ENCODE measurements at regions not wholly inside any gene's neighbourhood (a gene's known extent, or its start where the extent isn't known, plus 50 kb on each side); places are given as distances from the start of the nearest gene placed in this dataset.
"Not testable (repeated sequence)": the region's sequence is repeated elsewhere in the genome, so short reads cannot be mapped to it uniquely, and the experiment has no call there.

DNA sequence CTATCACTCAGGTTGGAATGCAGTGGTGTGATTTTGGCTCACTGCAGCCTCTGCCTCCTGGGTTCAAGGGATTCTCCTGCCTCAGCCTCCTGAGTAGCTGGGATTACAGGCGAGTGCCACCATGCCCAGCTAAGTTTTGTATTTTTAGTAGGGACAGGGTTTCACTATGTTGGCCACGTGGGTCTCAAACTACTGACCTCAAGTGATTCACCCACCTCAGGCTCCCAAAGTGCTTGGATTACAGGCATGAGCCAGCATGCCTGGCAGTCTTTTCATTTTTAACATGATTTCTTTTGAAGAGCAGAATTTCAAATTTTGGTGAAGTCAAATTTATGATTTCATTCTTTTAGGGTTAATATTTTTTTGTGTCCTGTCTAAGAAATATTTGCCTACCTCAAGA is 217.4 kb downstream of the BUB3 start:
- DNase-seq (ENCODE audit: low read depth in 4 of 4, low spot score in 2 of 4), result not testable (repeated sequence)

- no peak for DNase-seq (ENCODE audit: low read depth in 4 of 4, low spot score in 2 of 4)
Measured at GRCh38 chr10:123373591-123373990, 219.4 kb downstream of the BUB3 start.

DNA sequence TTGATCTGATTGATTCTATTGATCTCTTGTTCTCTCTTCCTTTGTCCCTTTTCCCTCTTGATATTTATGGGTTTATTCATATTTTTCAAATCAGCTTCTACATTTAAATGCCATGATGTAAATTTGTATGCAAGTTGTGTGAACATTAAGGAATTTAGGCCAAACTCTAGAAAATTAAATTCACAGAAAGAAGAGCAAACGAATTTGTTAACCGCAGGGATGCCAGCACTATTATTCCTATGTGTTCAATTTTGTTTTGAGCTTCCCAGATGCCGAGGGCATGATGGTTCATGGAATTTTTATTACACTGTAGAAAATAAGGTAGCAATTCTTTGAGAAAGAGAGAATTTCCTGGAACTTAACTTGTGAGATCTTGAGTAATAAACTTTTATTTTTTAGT is 220.9 kb downstream of the BUB3 start:
- DNase-seq (ENCODE audit: low read depth in 4 of 4, low spot score in 2 of 4), result no peak

DNA sequence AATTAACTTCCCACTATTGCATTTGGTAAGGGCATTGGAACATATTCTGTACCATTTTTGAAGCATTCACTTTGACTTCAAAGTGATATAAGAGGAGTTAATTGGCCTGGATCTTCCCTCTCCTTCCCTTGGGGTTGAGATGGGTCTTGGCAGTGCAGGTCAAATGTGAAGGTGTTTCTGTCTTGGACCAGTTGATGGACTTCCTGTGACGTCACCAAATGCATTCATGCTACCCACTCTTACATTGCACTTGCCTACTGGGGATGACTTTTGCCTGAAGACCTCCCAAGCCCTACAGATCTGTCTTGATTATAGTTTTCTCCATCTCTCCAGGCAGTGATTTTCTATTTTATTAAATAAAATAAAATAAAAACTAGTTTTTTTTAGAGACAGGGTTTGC is 221.5 kb downstream of the BUB3 start:
- DNase-seq (ENCODE audit: low read depth in 4 of 4, low spot score in 2 of 4), result no peak

DNA sequence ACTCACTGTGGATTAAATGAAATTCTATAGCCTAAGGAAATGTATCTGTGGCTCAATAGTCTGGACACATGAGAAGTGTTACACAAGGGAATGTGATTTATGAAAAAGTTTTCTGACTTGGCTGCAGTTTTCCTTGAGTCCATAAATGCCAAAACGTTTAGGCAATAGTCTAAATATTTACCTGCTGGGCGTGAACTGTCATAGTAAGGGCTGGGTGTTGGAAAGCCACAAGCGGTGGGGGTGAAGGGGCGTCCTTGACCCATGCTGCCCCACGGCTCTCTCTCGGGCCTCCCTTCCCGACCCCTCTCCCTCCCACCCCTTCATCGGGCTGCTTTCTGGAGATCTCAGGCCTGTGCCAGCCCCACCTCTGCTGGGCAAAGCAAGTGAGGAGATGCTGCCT is 223.7 kb downstream of the BUB3 start:
- DNase-seq (ENCODE audit: low read depth in 4 of 4, low spot score in 2 of 4), result no peak

GRCh38 chr10:123378302-123378701 is 224.1 kb downstream of the BUB3 start:
- DNase-seq (ENCODE audit: low read depth in 4 of 4, low spot score in 2 of 4), result no peak

DNA sequence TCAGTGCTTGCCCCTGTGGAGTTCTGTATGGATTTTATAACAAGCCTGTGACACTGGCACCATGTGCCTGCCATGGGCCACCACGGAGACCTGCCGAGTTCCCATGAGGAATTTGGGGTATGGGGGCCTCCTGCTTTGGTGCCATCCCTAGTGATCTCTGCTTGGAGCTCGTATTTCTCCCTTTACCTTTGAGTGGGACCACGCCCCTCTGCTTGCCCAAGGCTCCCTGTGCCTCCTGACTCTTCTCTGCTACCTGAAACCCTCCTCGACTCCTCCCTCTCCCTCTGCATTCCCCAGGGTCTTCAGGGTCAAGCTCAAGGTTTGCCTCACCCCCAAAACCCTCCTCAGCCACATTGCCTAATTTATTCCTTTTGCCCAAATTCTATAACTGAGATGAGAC is 225.0 kb downstream of the BUB3 start:
- DNase-seq (ENCODE audit: low read depth in 4 of 4, low spot score in 2 of 4), result no peak

- DNase-seq (ENCODE audit: low read depth in 4 of 4, low spot score in 2 of 4), result no peak
Measured at GRCh38 chr10:123380491-123381085, 226.4 kb downstream of the BUB3 start.

DNA sequence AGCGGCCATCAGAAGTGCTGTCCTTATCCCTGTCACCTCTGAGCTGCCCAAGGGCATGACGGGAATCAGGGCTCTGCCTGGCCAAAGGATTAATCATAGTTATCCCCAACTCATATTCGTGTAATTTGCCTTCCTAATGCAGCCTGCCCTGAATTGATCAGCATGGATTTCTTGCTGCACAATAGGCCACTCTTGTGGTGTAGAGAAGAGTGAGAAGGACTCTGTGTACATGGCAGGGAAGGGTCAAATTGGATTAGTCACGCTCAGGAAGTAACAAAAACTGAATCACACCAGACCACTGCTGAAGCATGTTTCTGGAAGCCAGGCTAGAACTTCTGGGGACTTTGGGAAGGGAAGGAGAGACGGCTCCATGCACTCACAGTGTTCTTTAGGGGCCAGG is 227.0 kb downstream of the BUB3 start:
- no peak for DNase-seq (ENCODE audit: low read depth in 4 of 4, low spot score in 2 of 4)

- no peak for DNase-seq (ENCODE audit: low read depth in 4 of 4, low spot score in 2 of 4)
Measured at GRCh38 chr10:123382491-123382890, 228.3 kb downstream of the BUB3 start.

- no peak for DNase-seq (ENCODE audit: low read depth in 4 of 4, low spot score in 2 of 4)
Measured at GRCh38 chr10:123385508-123386080, 231.4 kb downstream of the BUB3 start.

DNA sequence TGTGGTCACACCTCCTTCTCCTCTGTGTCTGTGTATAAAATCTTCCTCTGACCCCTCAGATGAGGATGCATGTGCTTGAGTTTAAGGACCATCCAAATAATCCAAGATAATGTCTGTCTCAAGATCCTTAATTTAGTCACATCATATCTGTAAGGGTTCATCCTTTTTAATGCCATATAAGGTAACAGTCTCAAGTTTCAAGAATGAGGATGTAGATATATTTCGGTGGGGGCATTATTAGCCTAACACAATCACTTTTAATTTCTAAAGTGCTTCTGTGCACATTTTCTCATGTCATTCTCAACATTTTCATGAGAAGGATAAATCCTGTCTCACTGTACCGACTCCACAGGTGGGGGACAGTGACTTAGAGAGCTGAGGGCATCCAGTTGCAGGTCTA is 235.3 kb downstream of the BUB3 start:
- DNase-seq (ENCODE audit: low read depth in 4 of 4, low spot score in 2 of 4), result no peak

DNA sequence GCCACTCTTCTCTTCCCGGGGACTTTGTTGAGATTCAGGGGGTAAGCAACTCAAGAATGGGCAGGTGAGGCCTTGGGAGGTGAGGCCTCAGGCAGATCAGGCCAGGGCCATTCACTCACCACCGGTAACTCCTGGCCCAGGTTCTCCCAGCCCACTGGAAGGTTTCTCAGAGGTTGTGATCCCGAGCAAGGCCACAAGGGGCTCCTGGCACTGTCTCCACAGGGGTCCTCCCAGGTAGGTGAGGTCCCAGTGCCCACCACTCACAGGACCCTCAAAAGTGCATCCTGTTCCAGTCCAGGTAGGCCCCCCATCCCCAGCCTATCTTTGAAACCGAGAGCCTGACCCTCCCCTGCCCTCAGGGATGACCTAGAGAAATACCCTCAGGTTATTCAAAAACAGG is 236.1 kb downstream of the BUB3 start:
- DNase-seq (ENCODE audit: low read depth in 4 of 4, low spot score in 2 of 4), result no peak

DNA sequence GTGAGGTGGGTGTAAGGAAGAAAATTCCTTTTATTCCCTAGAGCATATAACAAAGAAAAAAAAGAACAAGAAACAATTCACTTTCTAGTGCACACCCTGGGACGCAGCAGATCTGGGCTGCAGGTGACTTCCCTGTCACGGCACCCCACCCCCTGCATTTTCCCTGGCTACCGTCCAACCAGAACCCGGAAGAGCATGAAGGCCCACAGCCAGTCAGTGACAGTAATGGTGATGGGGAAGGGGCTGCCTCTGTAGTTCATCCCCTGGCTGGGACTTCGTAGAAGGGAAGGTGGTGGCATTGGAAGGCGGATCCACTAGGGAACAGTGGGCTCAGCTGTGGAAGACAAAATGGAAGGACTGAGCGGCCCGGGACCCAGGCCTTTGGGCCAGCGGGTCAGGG is 236.7 kb downstream of the BUB3 start:
- DNase-seq (ENCODE audit: low read depth in 4 of 4, low spot score in 2 of 4), result no peak

DNA sequence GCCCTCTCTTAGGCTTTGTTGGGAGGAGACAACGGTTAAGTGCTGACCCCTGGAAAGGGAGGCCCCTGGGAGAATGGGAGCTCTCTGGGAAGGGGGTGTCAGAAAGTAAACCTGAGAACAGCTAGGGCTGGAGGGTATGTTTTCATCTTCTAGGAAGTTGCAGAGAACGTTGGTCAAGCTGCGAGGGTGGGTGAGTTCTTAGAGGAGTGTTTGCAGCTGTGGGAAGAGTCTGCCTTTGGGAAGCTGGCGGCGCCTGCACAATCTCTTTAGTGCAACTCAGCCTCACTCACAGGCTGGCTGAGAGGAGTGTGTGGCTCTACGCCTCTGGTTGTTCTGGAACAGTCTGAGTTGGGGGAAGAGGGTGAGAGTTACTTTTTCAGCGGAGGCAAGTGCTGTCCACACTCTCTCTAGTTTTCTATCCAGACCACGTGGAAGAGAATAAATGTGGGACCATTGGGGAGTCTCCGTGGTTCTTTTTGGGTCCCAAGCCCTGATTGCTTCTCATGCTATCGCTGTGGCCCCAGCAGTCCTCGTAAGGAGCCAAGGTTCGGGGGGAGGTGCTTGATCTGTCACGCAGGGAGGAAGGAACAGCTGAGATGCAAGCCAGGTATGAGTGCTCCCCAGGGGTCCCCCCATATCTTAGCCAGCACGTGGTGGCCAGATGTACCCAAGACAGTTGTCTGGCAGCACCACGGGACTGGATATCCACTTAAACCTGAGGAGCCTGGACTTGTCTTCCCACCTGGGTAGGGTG is 237.2 kb downstream of the BUB3 start:
- no peak for DNase-seq (ENCODE audit: low read depth in 4 of 4, low spot score in 2 of 4)

DNA sequence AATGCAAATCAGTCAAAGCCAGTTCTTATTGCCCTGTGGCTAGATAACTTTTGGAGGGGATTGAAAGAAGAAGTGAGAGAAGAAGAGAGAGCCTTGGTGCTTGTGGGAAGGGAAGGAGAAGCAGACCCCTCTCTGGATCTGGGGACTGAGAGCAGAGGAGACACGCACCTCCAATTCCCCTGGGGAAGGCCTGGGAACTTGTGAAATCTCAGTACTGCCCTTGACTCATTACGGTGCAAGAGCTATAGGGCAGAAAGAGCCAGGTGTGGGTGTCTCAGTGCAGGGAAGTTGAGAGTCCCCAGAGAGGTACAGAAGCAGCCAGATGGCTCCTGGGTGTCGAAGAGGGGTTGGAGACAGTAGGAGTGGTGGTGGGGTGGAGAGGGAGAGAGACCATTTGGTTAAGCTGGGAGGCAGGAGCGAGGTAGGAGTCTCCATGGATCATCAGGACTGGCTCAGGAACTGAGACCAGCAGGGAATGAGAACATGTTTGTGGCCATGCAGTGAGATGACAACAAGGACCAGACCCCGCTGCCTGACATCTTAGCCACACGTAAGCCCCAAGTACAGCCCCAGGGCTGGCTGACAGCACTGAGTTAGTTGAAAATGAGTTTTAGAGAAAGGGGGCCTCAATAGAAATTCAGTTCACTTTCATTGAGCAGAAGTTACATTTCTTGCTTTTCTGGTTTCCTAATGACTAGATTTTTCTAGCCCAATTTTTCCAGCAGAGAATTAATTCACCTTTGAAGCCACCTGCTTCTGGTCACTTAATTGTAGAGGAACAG is 238.2 kb downstream of the BUB3 start:
- no peak for DNase-seq (ENCODE audit: low read depth in 4 of 4, low spot score in 2 of 4)

DNA sequence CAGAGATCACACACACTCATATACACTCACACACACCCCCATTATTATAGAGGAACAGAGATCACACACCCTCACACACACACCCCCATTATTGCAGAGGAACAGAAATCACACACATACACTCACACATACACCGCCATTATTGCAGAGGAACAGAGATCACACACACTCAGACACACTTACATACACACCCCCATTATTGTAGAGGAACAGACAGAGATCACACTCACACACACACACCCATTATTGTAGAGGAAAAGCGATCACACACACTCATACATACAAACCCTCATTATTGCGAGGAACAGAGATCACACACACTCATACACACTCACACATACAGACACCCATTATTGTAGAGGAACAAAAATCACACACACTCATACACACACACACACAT is 239.0 kb downstream of the BUB3 start:
- no peak for DNase-seq (ENCODE audit: low read depth in 4 of 4, low spot score in 2 of 4)

DNA sequence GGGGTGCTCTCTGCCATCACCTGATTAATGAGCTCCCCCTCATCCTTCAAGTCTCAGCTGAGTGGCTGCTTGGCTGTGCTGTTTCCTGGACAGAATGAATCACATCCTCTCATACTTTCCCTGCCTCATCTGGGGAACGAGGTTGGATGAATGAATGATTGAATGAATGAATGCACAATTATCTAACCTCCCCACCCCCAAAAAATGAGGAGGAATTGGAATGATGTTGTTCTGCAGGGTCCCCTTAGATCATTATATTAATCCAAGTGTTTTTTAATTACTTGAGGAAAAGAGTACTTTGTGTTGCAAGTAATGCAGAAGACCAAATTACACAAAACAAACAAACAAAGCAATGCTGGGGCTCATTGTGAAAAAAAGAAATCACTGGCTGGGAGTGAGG is 240.2 kb downstream of the BUB3 start:
- DNase-seq (ENCODE audit: low read depth in 4 of 4, low spot score in 2 of 4), result no peak

GRCh38 chr10:123395234-123395633 is 241.0 kb downstream of the BUB3 start:
- DNase-seq (ENCODE audit: low read depth in 4 of 4, low spot score in 2 of 4), result not testable (repeated sequence)

DNA sequence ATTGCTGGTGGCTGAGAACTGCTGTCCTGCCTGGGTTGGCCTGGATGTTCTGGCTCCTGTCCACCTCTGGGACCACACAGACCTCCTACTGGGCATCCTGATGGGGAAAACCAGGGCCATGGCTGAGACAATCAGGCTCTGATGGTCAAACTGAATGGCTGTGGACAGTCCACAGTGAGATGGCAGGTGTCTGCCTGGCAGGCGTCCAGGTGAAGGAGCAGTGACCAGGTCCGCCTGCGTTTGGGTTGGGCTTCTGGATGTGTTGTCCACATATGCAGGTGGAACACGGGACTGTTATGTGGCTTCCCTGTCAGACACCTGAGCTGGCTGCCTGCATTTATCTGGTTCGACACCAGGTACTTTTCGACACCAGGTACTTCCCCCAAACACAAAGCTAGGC is 241.7 kb downstream of the BUB3 start:
- DNase-seq (ENCODE audit: low read depth in 4 of 4, low spot score in 2 of 4), result no peak

- no peak for DNase-seq (ENCODE audit: low read depth in 4 of 4, low spot score in 2 of 4)
Measured at GRCh38 chr10:123398180-123398591, 244.0 kb downstream of the BUB3 start.

- DNase-seq (ENCODE audit: low read depth in 4 of 4, low spot score in 2 of 4), result no peak
Measured at GRCh38 chr10:123398756-123399155, 244.6 kb downstream of the BUB3 start.
